ENCODE measurements at regions not wholly inside any gene's neighbourhood (a gene's known extent, or its start where the extent isn't known, plus 50 kb on each side); places are given as distances from the start of the nearest gene placed in this dataset.
"Not testable (repeated sequence)": the region's sequence is repeated elsewhere in the genome, so short reads cannot be mapped to it uniquely, and the experiment has no call there.

DNA sequence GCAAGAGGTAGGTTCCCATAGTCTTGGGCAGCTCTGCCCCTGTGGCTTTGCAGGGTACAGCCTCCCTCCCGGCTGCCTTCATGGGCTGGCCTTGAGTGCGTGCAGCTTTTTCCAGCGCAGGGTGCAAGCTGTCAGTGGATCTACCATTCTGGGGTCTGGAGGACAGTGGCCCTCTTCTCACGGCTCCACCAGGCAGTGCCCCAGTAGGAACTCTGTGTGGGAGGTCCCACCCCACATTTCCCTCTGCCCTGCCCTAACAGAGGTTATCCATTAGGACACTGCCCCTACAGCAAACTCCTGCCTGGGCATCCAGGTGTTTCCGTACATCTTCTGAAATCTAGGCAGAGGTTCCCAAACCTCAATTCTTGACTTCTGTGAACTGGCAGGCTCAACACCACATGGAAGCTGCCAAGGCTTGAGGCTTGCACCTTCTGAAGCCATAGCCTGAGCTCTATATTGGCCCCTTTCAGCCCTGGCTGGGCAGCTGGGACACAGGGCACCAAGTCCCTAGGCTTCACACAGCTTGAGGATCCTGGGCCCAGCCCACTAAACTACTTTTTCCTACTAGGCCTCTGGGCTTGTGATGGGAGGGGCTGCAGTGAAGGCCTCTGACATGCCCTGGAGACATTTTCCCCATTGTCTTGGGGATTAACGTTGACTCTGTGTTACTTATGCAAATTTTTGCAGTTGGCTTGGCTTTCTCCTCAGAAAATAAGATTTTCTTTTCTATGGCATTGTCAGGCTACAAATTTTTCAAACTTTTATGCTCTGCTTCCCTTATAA lies 482.7 kb downstream of the CNTN3 start:
- H3K27ac Mint-ChIP-seq: not testable (repeated sequence)

DNA sequence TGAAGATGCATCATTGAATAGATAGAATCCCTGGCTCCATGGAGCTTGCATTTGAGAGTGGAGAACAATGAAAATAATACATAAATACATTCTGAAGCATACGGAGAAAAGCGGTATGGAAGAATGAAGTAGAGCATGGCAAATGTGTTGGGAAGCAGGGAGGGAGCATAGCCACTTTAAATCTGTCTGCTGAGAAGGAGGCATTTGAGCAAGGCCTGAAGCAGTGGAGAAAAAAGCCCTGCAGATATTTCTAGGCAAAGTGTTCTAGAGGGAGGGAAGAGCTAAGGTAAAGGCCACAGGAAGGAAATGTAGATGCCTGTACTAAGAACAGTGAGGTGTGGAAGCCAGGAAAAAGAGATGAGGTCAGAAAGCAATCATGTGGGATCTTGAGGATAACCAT lies 484.8 kb downstream of the CNTN3 start:
- Histone ChIP-seq H3K9me3 (ENCODE audit: control insufficient read depth in 2 of 3, low read length in 3 of 3) (no peaks in the 10 kb centered on the region), H3K27ac (ENCODE audit: low read depth, low read length) (no peak overlapping the region), H3K4me3 (ENCODE audit: low read length) (no peak overlapping the region), H3K27me3 (ENCODE audit: control insufficient read depth in 2 of 2, insufficient read depth in 2 of 2, low read length in 2 of 2) (no peaks in the 10 kb centered on the region), H3K36me3 (ENCODE audit: control insufficient read depth in 2 of 3, insufficient read depth in 3 of 3, low read length in 3 of 3) (no peaks in the 10 kb centered on the region), H3K4me1 (ENCODE audit: control insufficient read depth in 2 of 2, insufficient read depth in 2 of 2, low read length in 2 of 2) (no peaks in the 10 kb centered on the region)
- ChIA-PET POLR2A (no interaction called here), CTCF (no interaction called here)
- no peak overlapping the region for H3K27ac Mint-ChIP-seq
- no peaks in the 10 kb centered on the region for H3K4me1 Mint-ChIP-seq
- H3K9me3 Mint-ChIP-seq: peaks cover 2 to 34% (median 18%) of the 10 kb centered on the region in 11 donors
- no peaks in the 10 kb centered on the region for H3K27me3 Mint-ChIP-seq
- no peak for DNase-seq
- H3K4me3 Mint-ChIP-seq: no peak overlapping the region
- no peaks in the 10 kb centered on the region for H3K36me3 Mint-ChIP-seq
- ATAC-seq: no peak
- intact Hi-C loops (cut with micrococcal nuclease): no loop called here

More for the DNA sequence above, 482.7 kb downstream of the CNTN3 start:
- H3K4me1 ChIP-seq (ENCODE audit: control insufficient read depth in 2 of 2, insufficient read depth in 2 of 2, low read length in 2 of 2); H3K4me1 Mint-ChIP-seq; H3K27ac ChIP-seq (ENCODE audit: low read depth, low read length); POLR2A ChIA-PET; intact Hi-C loops (cut with micrococcal nuclease); H3K36me3 ChIP-seq (ENCODE audit: control insufficient read depth in 2 of 3, insufficient read depth in 3 of 3, low read length in 3 of 3); H3K27me3 ChIP-seq (ENCODE audit: control insufficient read depth in 2 of 2, insufficient read depth in 2 of 2, low read length in 2 of 2); H3K9me3 ChIP-seq (ENCODE audit: control insufficient read depth in 2 of 3, low read length in 3 of 3); ATAC-seq; H3K4me3 Mint-ChIP-seq; H3K27me3 Mint-ChIP-seq; CTCF ChIA-PET; H3K36me3 Mint-ChIP-seq; H3K4me3 ChIP-seq (ENCODE audit: low read length): not testable (repeated sequence)
- DNase-seq: peak in 1 of 9 donors; percentile 0
- peaks cover 0 to 34% (median 19%) of the 10 kb centered on the region in 11 donors for H3K9me3 Mint-ChIP-seq

DNA sequence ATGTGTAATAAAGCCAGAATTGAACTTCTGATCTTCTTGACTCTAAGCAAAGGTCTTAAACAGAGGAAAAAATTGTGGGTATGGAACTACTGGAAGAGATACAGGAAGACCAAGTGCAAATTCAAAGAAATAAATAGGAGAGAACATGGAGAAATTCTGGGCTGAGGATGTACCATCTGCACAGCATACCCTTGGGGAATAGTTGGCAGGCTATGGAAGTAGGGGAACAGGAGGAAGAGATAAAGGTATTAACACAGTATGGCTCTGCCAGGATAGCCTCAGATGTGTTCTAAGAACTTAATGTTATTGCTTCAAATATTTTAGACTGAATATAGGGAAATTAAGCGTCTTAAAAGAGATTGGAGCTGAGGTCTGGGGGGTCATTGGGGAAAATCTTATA lies 485.4 kb downstream of the CNTN3 start:
- no peaks in the 10 kb centered on the region for H3K9me3 ChIP-seq (ENCODE audit: control insufficient read depth in 2 of 3, low read length in 3 of 3)
- ATAC-seq: no peak
- Mint-ChIP-seq H3K27ac (no peak overlapping the region), H3K4me1 (no peaks in the 10 kb centered on the region), H3K36me3 (no peaks in the 10 kb centered on the region), H3K27me3 (no peaks in the 10 kb centered on the region), H3K9me3 (peaks cover 2 to 34% (median 17%) of the 10 kb centered on the region in 11 donors), H3K4me3 (no peak overlapping the region)
- H3K36me3 ChIP-seq (ENCODE audit: control insufficient read depth in 2 of 3, insufficient read depth in 3 of 3, low read length in 3 of 3): no peaks in the 10 kb centered on the region
- CTCF ChIA-PET: no interaction called here
- POLR2A ChIA-PET: no interaction called here
- H3K4me3 ChIP-seq (ENCODE audit: low read length): no peak overlapping the region
- DNase-seq: no peak
- intact Hi-C loops (cut with micrococcal nuclease): no loop called here
- H3K27ac ChIP-seq (ENCODE audit: low read depth, low read length): no peak overlapping the region
- no peaks in the 10 kb centered on the region for H3K4me1 ChIP-seq (ENCODE audit: control insufficient read depth in 2 of 2, insufficient read depth in 2 of 2, low read length in 2 of 2)
- no peaks in the 10 kb centered on the region for H3K27me3 ChIP-seq (ENCODE audit: control insufficient read depth in 2 of 2, insufficient read depth in 2 of 2, low read length in 2 of 2)

DNA sequence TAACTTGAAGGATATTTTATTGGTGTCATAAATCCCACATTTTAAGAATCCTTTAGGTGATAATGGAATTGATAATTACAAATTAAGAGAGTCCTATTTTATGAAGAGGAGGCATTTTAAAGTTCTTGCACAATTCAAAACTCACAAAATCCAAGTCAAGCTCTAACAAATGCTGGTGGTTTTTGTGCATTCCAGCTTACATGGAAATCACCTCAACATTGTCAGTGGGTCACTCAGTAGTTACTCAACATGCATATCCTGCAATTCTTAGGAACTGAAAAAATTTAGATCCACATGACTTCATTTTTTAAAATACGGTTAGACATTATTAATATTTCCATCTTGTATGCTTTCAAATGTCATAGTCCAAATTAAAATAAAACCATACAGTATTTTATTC lies 487.2 kb downstream of the CNTN3 start:
- H3K4me1 ChIP-seq (ENCODE audit: control insufficient read depth in 2 of 2, insufficient read depth in 2 of 2, low read length in 2 of 2): no peaks in the 10 kb centered on the region
- H3K27ac ChIP-seq (ENCODE audit: low read depth, low read length): no peak overlapping the region
- Mint-ChIP-seq H3K9me3 (peaks cover 0 to 28% (median 10%) of the 10 kb centered on the region in 11 donors), H3K4me1 (no peaks in the 10 kb centered on the region), H3K4me3 (no peak overlapping the region), H3K27ac (no peak overlapping the region), H3K36me3 (no peaks in the 10 kb centered on the region), H3K27me3 (no peaks in the 10 kb centered on the region)
- H3K27me3 ChIP-seq (ENCODE audit: control insufficient read depth in 2 of 2, insufficient read depth in 2 of 2, low read length in 2 of 2): no peaks in the 10 kb centered on the region
- ChIA-PET CTCF (no interaction called here), POLR2A (no interaction called here)
- no peak overlapping the region for H3K4me3 ChIP-seq (ENCODE audit: low read length)
- no peak for ATAC-seq
- no peaks in the 10 kb centered on the region for H3K9me3 ChIP-seq (ENCODE audit: control insufficient read depth in 2 of 3, low read length in 3 of 3)
- H3K36me3 ChIP-seq (ENCODE audit: control insufficient read depth in 2 of 3, insufficient read depth in 3 of 3, low read length in 3 of 3): no peaks in the 10 kb centered on the region
- intact Hi-C loops (cut with micrococcal nuclease): no loop called here
- DNase-seq: no peak

DNA sequence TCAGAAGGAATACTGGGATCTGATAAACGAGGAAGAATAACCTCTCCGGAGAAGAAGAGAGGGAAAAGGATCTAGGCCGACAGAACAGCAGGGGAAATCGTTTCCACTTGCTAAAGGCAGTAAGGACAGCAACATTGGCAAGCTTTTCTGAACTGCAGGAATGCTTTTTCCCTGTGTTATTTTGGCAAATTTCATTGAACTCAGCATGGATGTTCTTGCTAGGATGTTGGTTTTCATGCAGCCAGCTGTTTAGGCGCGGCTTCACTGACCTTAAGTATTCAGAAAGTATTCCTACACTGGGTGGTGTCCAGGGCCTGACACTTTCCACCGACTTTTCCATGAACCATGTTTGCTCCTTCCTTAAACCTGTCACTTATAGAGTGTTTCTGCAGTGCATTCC lies 489.7 kb downstream of the CNTN3 start:
- Mint-ChIP-seq H3K27me3 (no peaks in the 10 kb centered on the region), H3K9me3 (peaks cover 4 to 30% (median 13%) of the 10 kb centered on the region in 11 donors), H3K27ac (no peak overlapping the region), H3K4me1 (no peaks in the 10 kb centered on the region), H3K4me3 (no peak overlapping the region), H3K36me3 (peaks cover 0 to 4% (median 0%) of the 10 kb centered on the region in 5 donors)
- ATAC-seq: no peak
- no peaks in the 10 kb centered on the region for H3K36me3 ChIP-seq (ENCODE audit: control insufficient read depth in 2 of 3, insufficient read depth in 3 of 3, low read length in 3 of 3)
- no peak for DNase-seq
- CTCF ChIA-PET: no interaction called here
- peaks cover 0 to 9% (median 0%) of the 10 kb centered on the region in 3 experiments for H3K9me3 ChIP-seq (ENCODE audit: control insufficient read depth in 2 of 3, low read length in 3 of 3)
- intact Hi-C loops (cut with micrococcal nuclease): no loop called here
- no peak overlapping the region for H3K4me3 ChIP-seq (ENCODE audit: low read length)
- H3K27ac ChIP-seq (ENCODE audit: low read depth, low read length): no peak overlapping the region
- POLR2A ChIA-PET: no interaction called here
- H3K27me3 ChIP-seq (ENCODE audit: control insufficient read depth in 2 of 2, insufficient read depth in 2 of 2, low read length in 2 of 2): no peaks in the 10 kb centered on the region
- no peaks in the 10 kb centered on the region for H3K4me1 ChIP-seq (ENCODE audit: control insufficient read depth in 2 of 2, insufficient read depth in 2 of 2, low read length in 2 of 2)

DNA sequence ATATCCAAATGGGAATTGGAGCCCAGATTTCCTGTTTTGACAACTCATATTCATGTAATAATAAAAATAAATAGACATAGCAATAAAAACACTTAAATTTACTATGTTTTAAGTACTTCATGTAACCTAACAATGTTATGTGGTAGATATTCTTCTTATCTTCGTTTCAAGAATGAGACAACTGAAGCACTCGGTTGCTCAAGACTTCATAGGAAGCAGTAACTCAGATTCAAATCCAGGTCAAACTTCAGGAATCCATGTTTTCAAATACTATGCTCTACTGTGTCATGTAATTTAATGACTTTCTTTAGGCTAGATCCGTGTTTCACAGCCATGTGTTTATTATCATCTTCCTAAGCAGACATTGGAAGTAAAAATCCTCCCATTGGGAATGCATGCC lies 492.2 kb downstream of the CNTN3 start:
- no peaks in the 10 kb centered on the region for H3K27me3 ChIP-seq (ENCODE audit: control insufficient read depth in 2 of 2, insufficient read depth in 2 of 2, low read length in 2 of 2)
- POLR2A ChIA-PET: no interaction called here

DNA sequence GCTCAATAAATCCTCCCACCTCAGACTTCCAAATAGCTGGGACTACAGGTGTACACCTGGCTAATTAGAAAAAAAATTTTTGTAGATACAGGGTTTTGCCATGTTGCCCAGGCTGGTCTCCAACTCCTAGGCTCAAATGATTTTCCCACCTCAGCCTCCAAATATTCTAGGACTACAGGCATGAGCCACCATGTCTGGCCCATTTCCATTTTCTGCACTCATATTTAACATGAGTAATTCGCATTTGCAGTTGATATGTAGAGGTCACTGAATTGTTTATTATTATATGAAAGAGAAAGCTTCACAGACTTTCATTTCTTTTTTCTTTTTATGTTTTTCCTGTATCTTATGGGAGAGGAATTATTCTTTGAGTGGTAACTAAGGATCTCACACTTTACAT lies 492.7 kb downstream of the CNTN3 start:
- intact Hi-C loops (cut with micrococcal nuclease): no loop called here
- Histone ChIP-seq H3K4me1 (ENCODE audit: control insufficient read depth in 2 of 2, insufficient read depth in 2 of 2, low read length in 2 of 2) (no peaks in the 10 kb centered on the region), H3K27ac (ENCODE audit: low read depth, low read length) (no peak overlapping the region), H3K36me3 (ENCODE audit: control insufficient read depth in 2 of 3, insufficient read depth in 3 of 3, low read length in 3 of 3) (no peaks in the 10 kb centered on the region), H3K9me3 (ENCODE audit: control insufficient read depth in 2 of 3, low read length in 3 of 3) (peaks cover 0 to 9% (median 0%) of the 10 kb centered on the region in 3 experiments), H3K27me3 (ENCODE audit: control insufficient read depth in 2 of 2, insufficient read depth in 2 of 2, low read length in 2 of 2) (no peaks in the 10 kb centered on the region), H3K4me3 (ENCODE audit: low read length) (no peak overlapping the region)
- Mint-ChIP-seq H3K9me3 (peaks cover 4 to 31% (median 11%) of the 10 kb centered on the region in 11 donors), H3K4me1 (no peaks in the 10 kb centered on the region), H3K27me3 (no peaks in the 10 kb centered on the region), H3K36me3 (peaks cover 0 to 7% (median 0%) of the 10 kb centered on the region in 5 donors), H3K27ac (no peak overlapping the region), H3K4me3 (no peak overlapping the region)
- ATAC-seq (no peak), DNase-seq (no peak)
- ChIA-PET POLR2A (no interaction called here), CTCF (no interaction called here)

More for the DNA sequence above, 492.2 kb downstream of the CNTN3 start:
- H3K4me1 Mint-ChIP-seq: no peaks in the 10 kb centered on the region
- peaks cover 0 to 9% (median 0%) of the 10 kb centered on the region in 3 experiments for H3K9me3 ChIP-seq (ENCODE audit: control insufficient read depth in 2 of 3, low read length in 3 of 3)
- no peak overlapping the region for H3K4me3 Mint-ChIP-seq
- CTCF ChIA-PET: no interaction called here
- ATAC-seq: no peak
- DNase-seq: no peak
- H3K4me1 ChIP-seq (ENCODE audit: control insufficient read depth in 2 of 2, insufficient read depth in 2 of 2, low read length in 2 of 2): no peaks in the 10 kb centered on the region
- H3K27ac Mint-ChIP-seq: no peak overlapping the region
- no peaks in the 10 kb centered on the region for H3K36me3 ChIP-seq (ENCODE audit: control insufficient read depth in 2 of 3, insufficient read depth in 3 of 3, low read length in 3 of 3)
- H3K36me3 Mint-ChIP-seq: peaks cover 0 to 7% (median 0%) of the 10 kb centered on the region in 5 donors
- H3K27me3 Mint-ChIP-seq: no peaks in the 10 kb centered on the region
- no peak overlapping the region for H3K4me3 ChIP-seq (ENCODE audit: low read length)
- no peak overlapping the region for H3K27ac ChIP-seq (ENCODE audit: low read depth, low read length)
- intact Hi-C loops (cut with micrococcal nuclease): no loop called here
- H3K9me3 Mint-ChIP-seq: peaks cover 4 to 31% (median 11%) of the 10 kb centered on the region in 11 donors

Data from naive thymus-derived CD4-positive, alpha-beta T cell (primary cell).